ENCODE measurements at regions not wholly inside any gene's neighbourhood (a gene's known extent, or its start where the extent isn't known, plus 50 kb on each side); places are given as distances from the start of the nearest gene placed in this dataset.

DNA sequence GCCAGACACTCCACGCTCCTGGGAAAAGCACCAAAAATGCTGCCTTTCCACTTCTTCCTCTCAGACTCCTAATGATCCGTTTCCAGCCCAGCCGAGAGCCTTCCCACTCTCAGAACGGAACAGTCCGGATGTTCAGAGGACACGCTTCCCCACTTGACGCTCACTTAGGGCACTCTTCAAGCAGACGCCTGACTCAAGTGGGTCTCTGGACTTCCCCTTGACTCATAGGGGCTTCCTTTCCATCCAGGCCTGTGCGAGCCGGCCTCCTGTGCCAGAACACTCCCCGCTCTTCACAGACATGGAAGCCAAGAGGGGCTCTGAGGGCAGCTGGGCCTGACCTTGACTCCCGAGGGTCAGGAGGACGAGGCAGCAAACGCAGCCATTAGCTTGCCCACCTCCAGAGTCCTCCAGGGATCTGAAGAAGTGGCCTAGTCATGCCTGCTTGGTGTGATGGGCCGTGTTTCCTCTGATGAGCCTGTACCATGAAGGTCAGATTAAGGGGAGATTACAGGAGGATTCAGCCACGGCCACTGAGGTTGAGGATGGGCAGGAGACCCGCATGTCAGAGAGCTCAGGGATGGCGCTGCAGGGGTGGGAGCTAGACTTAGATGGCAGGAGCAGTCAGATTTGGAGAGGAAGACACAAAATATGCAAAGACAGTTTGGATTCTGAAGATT lies 114.7 kb upstream of the TLE3 start:
- TF ChIP-seq, protein P1, sequence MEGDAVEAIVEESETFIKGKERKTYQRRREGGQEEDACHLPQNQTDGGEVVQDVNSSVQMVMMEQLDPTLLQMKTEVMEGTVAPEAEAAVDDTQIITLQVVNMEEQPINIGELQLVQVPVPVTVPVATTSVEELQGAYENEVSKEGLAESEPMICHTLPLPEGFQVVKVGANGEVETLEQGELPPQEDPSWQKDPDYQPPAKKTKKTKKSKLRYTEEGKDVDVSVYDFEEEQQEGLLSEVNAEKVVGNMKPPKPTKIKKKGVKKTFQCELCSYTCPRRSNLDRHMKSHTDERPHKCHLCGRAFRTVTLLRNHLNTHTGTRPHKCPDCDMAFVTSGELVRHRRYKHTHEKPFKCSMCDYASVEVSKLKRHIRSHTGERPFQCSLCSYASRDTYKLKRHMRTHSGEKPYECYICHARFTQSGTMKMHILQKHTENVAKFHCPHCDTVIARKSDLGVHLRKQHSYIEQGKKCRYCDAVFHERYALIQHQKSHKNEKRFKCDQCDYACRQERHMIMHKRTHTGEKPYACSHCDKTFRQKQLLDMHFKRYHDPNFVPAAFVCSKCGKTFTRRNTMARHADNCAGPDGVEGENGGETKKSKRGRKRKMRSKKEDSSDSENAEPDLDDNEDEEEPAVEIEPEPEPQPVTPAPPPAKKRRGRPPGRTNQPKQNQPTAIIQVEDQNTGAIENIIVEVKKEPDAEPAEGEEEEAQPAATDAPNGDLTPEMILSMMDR (IDR thresholded peaks at IDR 0.05) = no peak
- TF ChIP-seq POLR2A (IDR thresholded peaks at IDR 0.05) = no peak
